Hepatocyte (in vitro differentiated cells): ENCODE measurements at regions not wholly inside any gene's neighbourhood (a gene's known extent, or its start where the extent isn't known, plus 50 kb on each side); places are given as distances from the start of the nearest gene placed in this dataset.

Experiments
- DNase-seq: peaks from one replicate; pipeline ENCODE4 v3.0.0-alpha.2; 2016; ENCODE audit warnings: low spot score
- H2AFZ ChIP-seq: fragments of 200-600 bp; sonication (generic); 2 replicates; pipeline ENCODE4 v1.6.0; 2016; ENCODE audit warnings: antibody characterized with exemption, mild to moderate bottlenecking
- H3K27ac ChIP-seq: fragments of 200-600 bp; sonication (generic); 2 replicates; pipeline ENCODE4 v1.5.1; 2016; ENCODE audit warnings: mild to moderate bottlenecking
- H3K27me3 ChIP-seq: fragments of 200-600 bp; sonication (generic); 2 replicates; pipeline ENCODE4 v1.6.1; 2016
- H3K36me3 ChIP-seq: fragments of 200-600 bp; sonication (generic); replicated peaks from 2 replicates; pipeline ENCODE4 v1.5.1; 2016; ENCODE audit warnings: low read depth; ENCODE audit not compliant: insufficient read depth
- H3K4me1 ChIP-seq: fragments of 200-600 bp; sonication (generic); 2 replicates; pipeline ENCODE4 v1.5.1; 2016; ENCODE audit warnings: mild to moderate bottlenecking, moderate library complexity; ENCODE audit not compliant: insufficient read depth
- H3K4me2 ChIP-seq: fragments of 200-600 bp; sonication (generic); 2 replicates; pipeline ENCODE4 v1.6.0; 2016
- H3K4me3 ChIP-seq: fragments of 200-600 bp; sonication (generic); 2 replicates; pipeline ENCODE4 v1.5.1; 2016; ENCODE audit warnings: mild to moderate bottlenecking
- H3K79me2 ChIP-seq: fragments of 200-600 bp; sonication (generic); 2 replicates; pipeline ENCODE4 v1.6.0; 2017; ENCODE audit warnings: mild to moderate bottlenecking
- H3K9me2 ChIP-seq: fragments of 200-600 bp; sonication (generic); replicated peaks from 2 replicates; pipeline ENCODE4 v1.6.0; 2017; ENCODE audit warnings: mild to moderate bottlenecking; ENCODE audit not compliant: insufficient read depth
- H3K9me3 ChIP-seq: fragments of 200-600 bp; sonication (generic); 2 replicates; pipeline ENCODE4 v1.5.1; 2016; ENCODE audit warnings: low read depth, mild to moderate bottlenecking
- H4K20me1 ChIP-seq: fragments of 200-600 bp; sonication (generic); 2 replicates; pipeline ENCODE4 v1.6.0; 2016; ENCODE audit warnings: mild to moderate bottlenecking; ENCODE audit not compliant: insufficient read depth, poor library complexity, severe bottlenecking
- EZH2 ChIP-seq: fragments of 200-600 bp; sonication (generic); IDR thresholded peaks from 2 replicates; pipeline ENCODE4 v1.6.1; 2016; ENCODE audit warnings: antibody characterized with exemption, mild to moderate bottlenecking, borderline replicate concordance
- EZH2phosphoT487 ChIP-seq: fragments of 200-600 bp; sonication (generic); IDR thresholded peaks from one replicate; pipeline ENCODE4 v1.6.1; 2018; ENCODE audit warnings: antibody characterized with exemption, mild to moderate bottlenecking, low read depth, moderate library complexity; ENCODE audit not compliant: unreplicated experiment, severe bottlenecking
- WGBS: methylation state at CpG from one replicate; pipeline ENCODE4 v1.1.6; 2016; ENCODE audit warnings: low lambda C conversion rate; ENCODE audit errors: missing lambda C conversion rate; 5-methylcytosine and 5-hydroxymethylcytosine counted together
- TF ChIP-seq, protein P1 (sequence below): fragments of 200-600 bp; sonication (generic); IDR thresholded peaks from 2 replicates; pipeline ENCODE4 v1.5.1; 2016; ENCODE audit warnings: antibody characterized with exemption, mild to moderate bottlenecking; ENCODE audit not compliant: poor library complexity

DNA sequence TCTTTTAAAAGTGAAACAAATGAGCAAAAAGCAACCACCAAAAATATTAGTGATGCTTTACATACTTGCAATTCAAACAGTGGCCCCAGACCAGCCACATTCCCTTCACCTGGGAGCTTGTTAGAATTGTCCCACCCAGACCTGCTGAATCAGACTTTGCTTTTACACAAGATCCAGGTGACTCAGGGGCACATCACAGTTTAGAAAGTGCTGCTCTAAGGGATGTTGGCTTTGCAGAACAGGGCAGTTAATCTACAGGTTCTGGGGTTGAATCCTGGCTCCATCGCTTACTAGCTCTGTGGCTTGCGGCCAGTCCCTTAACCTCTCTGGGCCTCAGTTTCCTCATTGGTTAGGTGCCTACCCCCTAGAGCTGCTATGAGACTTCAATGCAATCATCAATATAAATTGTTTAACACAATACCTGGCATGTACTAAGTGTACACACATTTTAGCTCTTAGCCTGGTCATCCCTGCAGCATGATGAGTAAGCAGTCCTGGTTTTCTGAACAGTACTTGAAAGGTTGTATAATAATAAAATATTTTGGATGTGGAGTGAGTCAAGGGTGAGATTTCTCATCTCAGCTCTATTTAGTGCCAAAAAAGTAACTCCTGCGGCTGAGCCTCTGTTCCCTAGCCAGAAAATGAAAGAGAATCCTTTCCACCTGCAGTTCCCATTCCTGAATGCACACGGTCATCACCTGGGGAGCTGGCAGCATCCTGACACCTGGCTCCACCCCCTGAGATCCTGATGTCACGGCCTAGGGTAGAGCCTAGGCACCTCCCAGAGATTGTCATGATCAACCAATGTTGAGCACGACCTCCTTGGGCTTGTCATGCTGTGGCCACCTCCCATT lies 162.7 kb downstream of the ANKRD60 start:
- Histone ChIP-seq H3K36me3 (no peaks in the 10 kb centered on the region), H3K9me2 (no peaks in the 10 kb centered on the region), H3K4me2 (no peak overlapping the region), H2AFZ (no peak overlapping the region), H3K79me2 (no peaks in the 10 kb centered on the region), H3K9me3 (peaks cover 4% of the 10 kb centered on the region), H3K27me3 (no peaks in the 10 kb centered on the region), H3K4me1 (no peaks in the 10 kb centered on the region), H4K20me1 (no peaks in the 10 kb centered on the region), H3K4me3 (no peak overlapping the region), H3K27ac (no peak overlapping the region)
- WGBS = 71% methylated on average over 6 of the region's 6 CpGs
- no peak for DNase-seq
- TF ChIP-seq, protein P1, sequence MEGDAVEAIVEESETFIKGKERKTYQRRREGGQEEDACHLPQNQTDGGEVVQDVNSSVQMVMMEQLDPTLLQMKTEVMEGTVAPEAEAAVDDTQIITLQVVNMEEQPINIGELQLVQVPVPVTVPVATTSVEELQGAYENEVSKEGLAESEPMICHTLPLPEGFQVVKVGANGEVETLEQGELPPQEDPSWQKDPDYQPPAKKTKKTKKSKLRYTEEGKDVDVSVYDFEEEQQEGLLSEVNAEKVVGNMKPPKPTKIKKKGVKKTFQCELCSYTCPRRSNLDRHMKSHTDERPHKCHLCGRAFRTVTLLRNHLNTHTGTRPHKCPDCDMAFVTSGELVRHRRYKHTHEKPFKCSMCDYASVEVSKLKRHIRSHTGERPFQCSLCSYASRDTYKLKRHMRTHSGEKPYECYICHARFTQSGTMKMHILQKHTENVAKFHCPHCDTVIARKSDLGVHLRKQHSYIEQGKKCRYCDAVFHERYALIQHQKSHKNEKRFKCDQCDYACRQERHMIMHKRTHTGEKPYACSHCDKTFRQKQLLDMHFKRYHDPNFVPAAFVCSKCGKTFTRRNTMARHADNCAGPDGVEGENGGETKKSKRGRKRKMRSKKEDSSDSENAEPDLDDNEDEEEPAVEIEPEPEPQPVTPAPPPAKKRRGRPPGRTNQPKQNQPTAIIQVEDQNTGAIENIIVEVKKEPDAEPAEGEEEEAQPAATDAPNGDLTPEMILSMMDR = no peak
- TF ChIP-seq EZH2phosphoT487 (no peak), EZH2 (no peak)

DNA sequence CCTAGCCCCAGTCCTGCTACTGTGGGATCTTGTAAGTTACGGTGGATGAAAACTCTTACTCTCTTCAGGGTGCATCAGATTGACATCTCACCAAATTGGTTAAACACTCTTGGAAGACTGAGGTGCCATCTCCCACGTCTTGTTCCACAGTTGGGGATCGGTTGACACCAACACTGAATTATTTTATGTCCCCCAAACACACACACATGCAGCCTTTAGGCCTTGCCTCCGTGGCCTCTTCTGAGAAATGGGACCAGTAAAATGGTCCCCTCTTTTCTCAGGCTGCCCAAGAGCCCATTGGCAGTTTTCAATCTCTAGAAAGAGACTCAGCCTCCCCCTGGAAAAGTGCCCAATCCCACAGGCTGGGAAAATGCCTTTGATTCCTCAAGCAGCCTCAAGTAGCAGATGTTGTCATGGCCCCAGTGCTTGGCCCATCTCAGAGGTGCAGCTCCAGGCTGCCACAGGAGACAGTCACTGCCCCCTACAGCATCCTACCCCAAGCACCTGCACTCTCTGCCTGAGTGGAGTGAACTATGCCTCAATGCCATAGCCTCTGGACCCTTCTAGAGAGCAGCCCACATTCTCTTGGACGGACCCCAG lies 163.9 kb downstream of the ANKRD60 start:
- Histone ChIP-seq H2AFZ (no peak overlapping the region), H3K4me1 (no peaks in the 10 kb centered on the region), H3K27ac (no peak overlapping the region), H3K4me2 (no peak overlapping the region), H3K4me3 (no peak overlapping the region), H3K9me3 (peaks cover 4% of the 10 kb centered on the region), H3K9me2 (no peaks in the 10 kb centered on the region), H3K27me3 (no peaks in the 10 kb centered on the region), H4K20me1 (no peaks in the 10 kb centered on the region), H3K36me3 (no peaks in the 10 kb centered on the region), H3K79me2 (no peaks in the 10 kb centered on the region)
- 84% methylated on average over 5 of the region's 5 CpGs for WGBS
- TF ChIP-seq, protein P1 = no peak
- TF ChIP-seq EZH2phosphoT487 (no peak), EZH2 (no peak)
- no peak for DNase-seq

DNA sequence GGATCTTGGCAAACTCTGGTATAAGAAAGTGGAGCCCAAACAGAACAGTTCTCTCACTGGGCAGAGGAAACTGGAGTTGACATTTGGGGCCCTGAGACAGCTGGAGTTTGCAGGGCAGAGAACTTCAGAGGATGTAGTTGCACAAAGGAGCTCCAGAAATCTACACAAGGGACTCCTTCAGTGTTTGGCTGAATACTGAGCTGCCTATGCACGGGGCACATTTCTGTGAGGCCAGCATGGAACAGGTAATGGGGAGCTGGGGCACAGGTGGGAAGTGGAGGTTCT lies 169.3 kb downstream of the ANKRD60 start:
- Histone ChIP-seq H3K9me2 (no peaks in the 10 kb centered on the region), H3K9me3 (peaks cover 4% of the 10 kb centered on the region), H3K79me2 (no peaks in the 10 kb centered on the region), H3K27me3 (no peaks in the 10 kb centered on the region), H3K4me1 (peaks cover 12% of the 10 kb centered on the region), H3K27ac (no peak overlapping the region), H3K4me3 (no peak overlapping the region), H3K36me3 (no peaks in the 10 kb centered on the region), H3K4me2 (no peak overlapping the region), H2AFZ (no peak overlapping the region), H4K20me1 (no peaks in the 10 kb centered on the region)
- DNase-seq = no peak
- WGBS = 75% methylated on average over 1 of the region's 1 CpG
- no peak for TF ChIP-seq EZH2
- no peak for TF ChIP-seq EZH2phosphoT487
- TF ChIP-seq, protein P1 = no peak
